NCI-H2171 (cell line): ENCODE measurements at regions not wholly inside any gene's neighbourhood (a gene's known extent, or its start where the extent isn't known, plus 50 kb on each side); places are given as distances from the start of the nearest gene placed in this dataset.
"Not testable (repeated sequence)": the region's sequence is repeated elsewhere in the genome, so short reads cannot be mapped to it uniquely, and the experiment has no call there.

ENCODE experiments used
- DNase-seq: peaks from one replicate; lab custom pipeline; 2025; lab: John Stamatoyannopoulos, UW

- DNase-seq: no peak
Measured at GRCh38 chr20:41719151-41719550, 101.0 kb upstream of the CHD6 start.

- DNase-seq: no peak
Measured at GRCh38 chr20:41717483-41717882, 99.3 kb upstream of the CHD6 start.

GRCh38 chr20:41716911-41717310 lies 98.7 kb upstream of the CHD6 start:
- no peak for DNase-seq

- DNase-seq: no peak
Measured at GRCh38 chr20:41716436-41716835, 98.3 kb upstream of the CHD6 start.

- DNase-seq: no peak
Measured at GRCh38 chr20:41715526-41715925, 97.3 kb upstream of the CHD6 start.

- no peak for DNase-seq
Measured at GRCh38 chr20:41714030-41714429, 95.9 kb upstream of the CHD6 start.

- DNase-seq: no peak
Measured at GRCh38 chr20:41704896-41705295, 86.7 kb upstream of the CHD6 start.

- DNase-seq: no peak
Measured at GRCh38 chr20:41702647-41703046, 84.5 kb upstream of the CHD6 start.

- DNase-seq: peak; percentile 25
Measured at GRCh38 chr20:41701588-41702348, 83.6 kb upstream of the CHD6 start.

- not testable (repeated sequence) for DNase-seq
Measured at GRCh38 chr20:41699673-41700072, 81.5 kb upstream of the CHD6 start.

- peak; percentile 12 for DNase-seq
Measured at GRCh38 chr20:41697861-41698559, 79.8 kb upstream of the CHD6 start.

GRCh38 chr20:41696428-41696827 lies 78.3 kb upstream of the CHD6 start:
- no peak for DNase-seq

GRCh38 chr20:41694796-41695195 lies 76.6 kb upstream of the CHD6 start:
- no peak for DNase-seq

- peak; percentile 95 for DNase-seq
Measured at GRCh38 chr20:41693136-41693979, 75.2 kb upstream of the CHD6 start.

- peak; percentile 96 for DNase-seq
Measured at GRCh38 chr20:41692479-41693135, 74.4 kb upstream of the CHD6 start.

GRCh38 chr20:41691443-41691842 lies 73.3 kb upstream of the CHD6 start:
- no peak for DNase-seq

- no peak for DNase-seq
Measured at GRCh38 chr20:41690702-41691101, 72.5 kb upstream of the CHD6 start.

GRCh38 chr20:41686961-41687360 lies 68.8 kb upstream of the CHD6 start:
- no peak for DNase-seq

- DNase-seq: not testable (repeated sequence)
Measured at GRCh38 chr20:41685145-41685544, 67.0 kb upstream of the CHD6 start.

- no peak for DNase-seq
Measured at GRCh38 chr20:41678799-41679198, 60.6 kb upstream of the CHD6 start.

GRCh38 chr20:41672282-41672681 lies 54.1 kb upstream of the CHD6 start:
- no peak for DNase-seq

- DNase-seq: no peak
Measured at GRCh38 chr20:41671143-41671542, 53.0 kb upstream of the CHD6 start.
